Fibroblast of lung (primary cell): ENCODE measurements at regions not wholly inside any gene's neighbourhood (a gene's known extent, or its start where the extent isn't known, plus 50 kb on each side); places are given as distances from the start of the nearest gene placed in this dataset.

Experiments used
- DNase-seq, 2 donors: peaks; one replicate each; pipeline versions ENCODE4 v3.0.0 to v3.0.0-alpha.2; 2010; ENCODE audit warnings: low read depth in 2 of 2
- H2AFZ ChIP-seq: 2 replicates; pipeline ENCODE4 v1.5.1; 2012; ENCODE audit warnings: low read length, control low read depth, inconsistent platforms
- H3K27ac ChIP-seq: 2 replicates; pipeline ENCODE4 v1.5.1; 2011; ENCODE audit warnings: low read length, control low read depth; ENCODE audit not compliant: insufficient read depth
- H3K27me3 ChIP-seq: 2 replicates; pipeline ENCODE4 v1.5.1; 2011; ENCODE audit warnings: mild to moderate bottlenecking, low read length; ENCODE audit not compliant: control insufficient read depth, insufficient read depth
- H3K36me3 ChIP-seq: 2 replicates; pipeline ENCODE4 v1.5.1; 2011; ENCODE audit warnings: low read length; ENCODE audit not compliant: control insufficient read depth, insufficient read depth
- H3K4me1 ChIP-seq: 2 replicates; pipeline ENCODE4 v1.5.1; 2011; ENCODE audit warnings: low read length; ENCODE audit not compliant: control insufficient read depth, insufficient read depth; ENCODE audit errors: extremely low read depth
- H3K4me2 ChIP-seq: 2 replicates; pipeline ENCODE4 v1.5.1; 2011; ENCODE audit warnings: low read length, control low read depth; ENCODE audit not compliant: insufficient read depth; ENCODE audit errors: extremely low read depth
- H3K4me3 ChIP-seq, 4 experiments: fragments of 200-600 bp in 1 of 4; sonication (generic) in 1 of 4; replicated peaks in 1 of 4; 2 replicates each; pipeline ENCODE4 v1.5.1; 2011 to 2016; ENCODE audit warnings: low read length in 4 of 4, low read depth in 3 of 4, mild to moderate bottlenecking in 3 of 4, control low read depth in 2 of 4, inconsistent platforms in 1 of 4, mixed read lengths in 1 of 4; ENCODE audit not compliant: insufficient read depth in 1 of 4; ENCODE audit errors: control extremely low read depth in 1 of 4
- H3K79me2 ChIP-seq: 2 replicates; pipeline ENCODE4 v1.5.1; 2012; ENCODE audit warnings: mild to moderate bottlenecking, low read length, inconsistent platforms; ENCODE audit not compliant: control insufficient read depth, insufficient read depth
- H3K9ac ChIP-seq: 2 replicates; pipeline ENCODE4 v1.5.1; 2011; ENCODE audit warnings: mild to moderate bottlenecking, low read length, control low read depth; ENCODE audit not compliant: insufficient read depth
- H3K9me3 ChIP-seq: 2 replicates; pipeline ENCODE4 v1.5.1; 2012; ENCODE audit warnings: low read depth, low read length; ENCODE audit not compliant: control insufficient read depth, insufficient read depth
- H4K20me1 ChIP-seq: 2 replicates; pipeline ENCODE4 v1.5.1; 2011; ENCODE audit warnings: low read length; ENCODE audit not compliant: control insufficient read depth, insufficient read depth; ENCODE audit errors: extremely low read depth
- EZH2 ChIP-seq: IDR thresholded peaks from 2 replicates; pipeline ENCODE4 v1.5.1; 2012; ENCODE audit warnings: low read length, control low read depth, mild to moderate bottlenecking; ENCODE audit errors: missing control alignments
- TF ChIP-seq, protein P1 (sequence below), 2 donors: IDR thresholded peaks in 1 of 2; conservative IDR thresholded peaks in 1 of 2; 1 replicate in 1 of 2; 2 replicates in 1 of 2; pipeline ENCODE4 v1.5.1; 2011 to 2012; ENCODE audit warnings: low read length in 2 of 2, control low read depth in 1 of 2, inconsistent platforms in 1 of 2, low read depth in 1 of 2, mild to moderate bottlenecking in 1 of 2

DNA sequence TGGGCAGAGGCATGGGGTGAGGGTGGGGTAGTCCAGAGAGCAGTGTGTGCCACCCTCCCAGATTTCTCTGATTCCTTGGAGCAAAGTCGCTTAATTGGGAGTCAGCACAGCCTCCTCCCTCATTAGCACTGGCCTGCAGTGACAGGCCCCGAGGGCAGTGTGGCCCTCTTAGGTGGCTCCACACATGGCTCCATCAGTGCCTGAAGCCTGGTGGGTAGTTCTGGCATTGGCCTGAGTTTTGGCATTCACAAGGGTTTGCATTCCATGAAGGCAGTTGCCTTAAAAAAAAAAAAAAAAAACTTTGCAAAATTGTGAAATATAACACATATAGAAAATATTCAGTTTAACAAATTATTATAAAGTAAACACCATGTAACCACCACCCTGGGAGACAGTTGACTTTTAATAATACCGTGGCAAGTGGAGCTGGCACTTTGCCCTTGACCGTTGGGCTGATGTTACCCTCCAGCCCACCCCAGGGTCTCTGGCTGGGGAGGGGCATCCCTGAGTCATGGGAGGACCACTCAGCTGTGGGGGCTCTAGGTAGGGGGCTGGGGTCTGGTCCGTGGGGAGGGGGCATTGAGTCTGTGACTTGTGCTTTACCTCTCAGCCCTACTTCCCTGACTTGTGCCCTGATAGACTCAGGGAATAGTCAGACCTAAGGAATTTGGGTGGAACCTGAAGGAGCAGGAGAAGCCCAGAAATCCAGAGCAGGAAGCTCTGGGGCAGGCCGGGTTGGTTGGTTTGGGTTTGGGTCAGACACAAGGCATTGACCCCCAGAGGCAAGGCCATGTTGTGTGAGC, 51.3 kb upstream of the PITX1 start:
- Histone ChIP-seq H3K9me3 (no peaks in the 10 kb centered on the region), H3K9ac (no peak overlapping the region), H3K36me3 (no peaks in the 10 kb centered on the region), H3K4me1 (no peaks in the 10 kb centered on the region), H4K20me1 (no peaks in the 10 kb centered on the region), H3K27ac (no peak overlapping the region), H3K27me3 (peaks cover 9% of the 10 kb centered on the region), H3K4me2 (no peak overlapping the region), H2AFZ (no peak overlapping the region), H3K79me2 (no peaks in the 10 kb centered on the region), H3K4me3 (no peak overlapping the region)
- TF ChIP-seq, protein P1, sequence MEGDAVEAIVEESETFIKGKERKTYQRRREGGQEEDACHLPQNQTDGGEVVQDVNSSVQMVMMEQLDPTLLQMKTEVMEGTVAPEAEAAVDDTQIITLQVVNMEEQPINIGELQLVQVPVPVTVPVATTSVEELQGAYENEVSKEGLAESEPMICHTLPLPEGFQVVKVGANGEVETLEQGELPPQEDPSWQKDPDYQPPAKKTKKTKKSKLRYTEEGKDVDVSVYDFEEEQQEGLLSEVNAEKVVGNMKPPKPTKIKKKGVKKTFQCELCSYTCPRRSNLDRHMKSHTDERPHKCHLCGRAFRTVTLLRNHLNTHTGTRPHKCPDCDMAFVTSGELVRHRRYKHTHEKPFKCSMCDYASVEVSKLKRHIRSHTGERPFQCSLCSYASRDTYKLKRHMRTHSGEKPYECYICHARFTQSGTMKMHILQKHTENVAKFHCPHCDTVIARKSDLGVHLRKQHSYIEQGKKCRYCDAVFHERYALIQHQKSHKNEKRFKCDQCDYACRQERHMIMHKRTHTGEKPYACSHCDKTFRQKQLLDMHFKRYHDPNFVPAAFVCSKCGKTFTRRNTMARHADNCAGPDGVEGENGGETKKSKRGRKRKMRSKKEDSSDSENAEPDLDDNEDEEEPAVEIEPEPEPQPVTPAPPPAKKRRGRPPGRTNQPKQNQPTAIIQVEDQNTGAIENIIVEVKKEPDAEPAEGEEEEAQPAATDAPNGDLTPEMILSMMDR (conservative IDR thresholded peaks at IDR 0.05 in 1 of 2, IDR thresholded peaks at IDR 0.05 in 1 of 2; ENCODE audit: low read depth in 1 of 2, low read length in 2 of 2): no peak
- TF ChIP-seq EZH2: no peak
- DNase-seq: peak in 1 of 2 donors; percentile 23
